Transverse colon (tissue), 4 donors: ENCODE measurements at regions not wholly inside any gene's neighbourhood (a gene's known extent, or its start where the extent isn't known, plus 50 kb on each side); places are given as distances from the start of the nearest gene placed in this dataset.

Experiments
- DNase-seq: peaks from one replicate; pipeline ENCODE4 v3.0.0-alpha.2; 2019
- H3K27ac ChIP-seq, 4 donors: fragments of 200-600 bp; sonication (generic); 2 replicates each; pipeline ENCODE4 v1.5.1; 2016 to 2018; ENCODE audit warnings: inconsistent platforms in 4 of 4
- H3K27me3 ChIP-seq: fragments of 200-600 bp; sonication (generic); 2 replicates; pipeline ENCODE4 v1.5.1; 2017; ENCODE audit warnings: inconsistent platforms
- H3K36me3 ChIP-seq, 4 donors: fragments of 200-600 bp; sonication (generic); 2 replicates each; pipeline ENCODE4 v1.5.1; 2017 to 2019; ENCODE audit warnings: inconsistent platforms in 4 of 4
- H3K4me1 ChIP-seq, 4 donors: fragments of 200-600 bp; sonication (generic); 2 replicates each; pipeline ENCODE4 v1.5.1; 2017 to 2020; ENCODE audit warnings: inconsistent platforms in 4 of 4
- H3K4me3 ChIP-seq, 4 donors: fragments of 200-600 bp; sonication (generic); 1 replicate in 1 of 4; 2 replicates in 3 of 4; pipeline versions ENCODE4 v1.5.1 to v1.6.1; 2017 to 2019; ENCODE audit warnings: inconsistent platforms in 4 of 4
- H3K9me3 ChIP-seq, 2 donors: fragments of 200-600 bp; sonication (generic); 2 replicates each; pipeline ENCODE4 v1.5.1; 2017 to 2019; ENCODE audit warnings: inconsistent platforms in 2 of 2
- CTCF ChIP-seq, 5 experiments: fragments of 200-600 bp in 3 of 5; fragments of 450-650 bp in 2 of 5; sonication (generic) in 3 of 5; IDR thresholded peaks; 1 replicate in 2 of 5; 2 replicates in 3 of 5; pipeline ENCODE4 v1.5.1; 2016 to 2017; ENCODE audit warnings: antibody characterized with exemption in 5 of 5, inconsistent platforms in 3 of 5, mild to moderate bottlenecking in 2 of 5, moderate library complexity in 1 of 5
- EP300 ChIP-seq: sonication (generic); formaldehyde crosslinking; IDR thresholded peaks from one replicate; pipeline ENCODE4 v1.6.1; 2017; ENCODE audit warnings: antibody characterized with exemption, low read depth
- POLR2A ChIP-seq: fragments of 450-650 bp; IDR thresholded peaks from one replicate; pipeline ENCODE4 v1.6.1; 2016; ENCODE audit warnings: antibody characterized with exemption, mild to moderate bottlenecking, moderate library complexity
- POLR2AphosphoS5 ChIP-seq, 3 donors: sonication (generic); formaldehyde crosslinking; IDR thresholded peaks; one replicate each; pipeline ENCODE4 v1.6.1; 2016; ENCODE audit warnings: antibody characterized with exemption in 3 of 3
- WGBS, 2 donors: methylation state at CpG; one replicate each; pipeline ENCODE4 v1.1.5; 2018; ENCODE audit warnings: low coverage in 1 of 2; 5-methylcytosine and 5-hydroxymethylcytosine counted together
- in situ Hi-C, 4 donors: fragments of 200-750 bp; cut with MboI; loops; one replicate each; pipeline versions ENCODE4 v1.15.0 to v1.15.1; 2017; ENCODE audit warnings: low sequenced_read_pairs in 3 of 4, low pct_ligation_motif_present in 1 of 4, low pct_unique_long_range_greater_than_20kb in 1 of 4
- intact Hi-C: fragments of 100-400 bp; cut with DNase I; formaldehyde crosslinking; loops from one replicate; pipeline ENCODE4 v1.15.1; 2023; ENCODE audit warnings: low total_unique reads

- in situ Hi-C loops, result no loop called here
- TF ChIP-seq POLR2A (no peak), POLR2AphosphoS5 (IDR thresholded peaks at IDR 0.05) (no peak), CTCF (IDR thresholded peaks at IDR 0.05) (no peak), EP300 (no peak)
- Histone ChIP-seq H3K27ac (no peak overlapping the region), H3K9me3 (no peaks in the 10 kb centered on the region), H3K4me3 (no peak overlapping the region), H3K36me3 (no peaks in the 10 kb centered on the region), H3K4me1 (no peaks in the 10 kb centered on the region), H3K27me3 (no peaks in the 10 kb centered on the region)
- intact Hi-C loops, result no loop called here
- no peak for DNase-seq
- WGBS, 2 donors, result 92% methylated on average over 1 of the region's 1 CpG; no CpG with 5 or more reads in 1 of the 2 donors
Measured at GRCh38 chr11:82047200-82047599, 686.5 kb downstream of the FAM181B start.

GRCh38 chr11:82046778-82047177 is 686.9 kb downstream of the FAM181B start:
- no peaks in the 10 kb centered on the region for H3K9me3 ChIP-seq
- H3K27ac ChIP-seq, result no peak overlapping the region
- no peaks in the 10 kb centered on the region for H3K27me3 ChIP-seq
- no peaks in the 10 kb centered on the region for H3K4me1 ChIP-seq
- no peak for DNase-seq
- H3K36me3 ChIP-seq, result no peaks in the 10 kb centered on the region
- intact Hi-C loops, result no loop called here
- in situ Hi-C loops, result no loop called here
- 78 to 81% methylated on average over 1 of the region's 1 CpG for WGBS, 2 donors
- no peak overlapping the region for H3K4me3 ChIP-seq
- no peak for TF ChIP-seq EP300
- no peak for TF ChIP-seq POLR2AphosphoS5 (IDR thresholded peaks at IDR 0.05)
- TF ChIP-seq CTCF (IDR thresholded peaks at IDR 0.05), result no peak
- TF ChIP-seq POLR2A, result no peak

GRCh38 chr11:82045748-82046457 is 687.8 kb downstream of the FAM181B start:
- in situ Hi-C loops (no loop called here), intact Hi-C loops (no loop called here)
- Histone ChIP-seq H3K27ac (no peak overlapping the region), H3K4me3 (no peak overlapping the region), H3K4me1 (no peaks in the 10 kb centered on the region), H3K9me3 (no peaks in the 10 kb centered on the region), H3K27me3 (no peaks in the 10 kb centered on the region), H3K36me3 (no peaks in the 10 kb centered on the region)
- DNase-seq, result no peak
- TF ChIP-seq POLR2AphosphoS5 (IDR thresholded peaks at IDR 0.05) (no peak), EP300 (no peak), POLR2A (no peak), CTCF (IDR thresholded peaks at IDR 0.05) (no peak)
- 68 to 90% methylated on average over 2 of the region's 2 CpGs for WGBS, 2 donors

- TF ChIP-seq CTCF (IDR thresholded peaks at IDR 0.05) (no peak), EP300 (no peak), POLR2A (no peak), POLR2AphosphoS5 (IDR thresholded peaks at IDR 0.05) (no peak)
- in situ Hi-C loops, result no loop called here
- no peaks in the 10 kb centered on the region for H3K9me3 ChIP-seq
- H3K27me3 ChIP-seq, result no peaks in the 10 kb centered on the region
- H3K4me1 ChIP-seq, result no peaks in the 10 kb centered on the region
- intact Hi-C loops, result no loop called here
- no peaks in the 10 kb centered on the region for H3K36me3 ChIP-seq
- DNase-seq, result no peak
- no peak overlapping the region for H3K4me3 ChIP-seq
- H3K27ac ChIP-seq, result no peak overlapping the region
- 68 to 82% methylated on average over 2 of the region's 2 CpGs for WGBS, 2 donors
Measured at GRCh38 chr11:82043316-82043715, 690.3 kb downstream of the FAM181B start.
